ENCODE measurements at regions not wholly inside any gene's neighbourhood (a gene's known extent, or its start where the extent isn't known, plus 50 kb on each side); places are given as distances from the start of the nearest gene placed in this dataset.

GRCh38 chr12:24252602-24253001 is 303.1 kb upstream of the SOX5 start:
- Histone ChIP-seq H3K27ac (no peak overlapping the region), H3K4me1 (no peaks in the 10 kb centered on the region), H3K36me3 (no peaks in the 10 kb centered on the region), H3K27me3 (no peaks in the 10 kb centered on the region), H3K4me3 (no peak overlapping the region), H3K9me3 (no peaks in the 10 kb centered on the region)
- DNase-seq: no peak
- TF ChIP-seq, protein P1, sequence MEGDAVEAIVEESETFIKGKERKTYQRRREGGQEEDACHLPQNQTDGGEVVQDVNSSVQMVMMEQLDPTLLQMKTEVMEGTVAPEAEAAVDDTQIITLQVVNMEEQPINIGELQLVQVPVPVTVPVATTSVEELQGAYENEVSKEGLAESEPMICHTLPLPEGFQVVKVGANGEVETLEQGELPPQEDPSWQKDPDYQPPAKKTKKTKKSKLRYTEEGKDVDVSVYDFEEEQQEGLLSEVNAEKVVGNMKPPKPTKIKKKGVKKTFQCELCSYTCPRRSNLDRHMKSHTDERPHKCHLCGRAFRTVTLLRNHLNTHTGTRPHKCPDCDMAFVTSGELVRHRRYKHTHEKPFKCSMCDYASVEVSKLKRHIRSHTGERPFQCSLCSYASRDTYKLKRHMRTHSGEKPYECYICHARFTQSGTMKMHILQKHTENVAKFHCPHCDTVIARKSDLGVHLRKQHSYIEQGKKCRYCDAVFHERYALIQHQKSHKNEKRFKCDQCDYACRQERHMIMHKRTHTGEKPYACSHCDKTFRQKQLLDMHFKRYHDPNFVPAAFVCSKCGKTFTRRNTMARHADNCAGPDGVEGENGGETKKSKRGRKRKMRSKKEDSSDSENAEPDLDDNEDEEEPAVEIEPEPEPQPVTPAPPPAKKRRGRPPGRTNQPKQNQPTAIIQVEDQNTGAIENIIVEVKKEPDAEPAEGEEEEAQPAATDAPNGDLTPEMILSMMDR (IDR thresholded peaks at IDR 0.05): no peak
- no peak for FAIRE-seq
- intact Hi-C loops (cut with DNase I): no loop called here
- WGBS, 2 donors: 22 to 26% methylated on average over 4 of the region's 4 CpGs
- ATAC-seq: no peak

GRCh38 chr12:24246934-24247333 is 297.5 kb upstream of the SOX5 start:
- 58 to 67% methylated on average over 6 of the region's 6 CpGs for WGBS, 2 donors
- H3K27me3 ChIP-seq: no peaks in the 10 kb centered on the region
- TF ChIP-seq, protein P1 (IDR thresholded peaks at IDR 0.05): no peak
- no peaks in the 10 kb centered on the region for H3K36me3 ChIP-seq
- DNase-seq: no peak
- intact Hi-C loops (cut with DNase I): no loop called here
- no peaks in the 10 kb centered on the region for H3K4me1 ChIP-seq
- H3K27ac ChIP-seq: no peak overlapping the region
- no peaks in the 10 kb centered on the region for H3K9me3 ChIP-seq
- ATAC-seq: no peak
- FAIRE-seq: no peak
- H3K4me3 ChIP-seq: no peak overlapping the region

DNA sequence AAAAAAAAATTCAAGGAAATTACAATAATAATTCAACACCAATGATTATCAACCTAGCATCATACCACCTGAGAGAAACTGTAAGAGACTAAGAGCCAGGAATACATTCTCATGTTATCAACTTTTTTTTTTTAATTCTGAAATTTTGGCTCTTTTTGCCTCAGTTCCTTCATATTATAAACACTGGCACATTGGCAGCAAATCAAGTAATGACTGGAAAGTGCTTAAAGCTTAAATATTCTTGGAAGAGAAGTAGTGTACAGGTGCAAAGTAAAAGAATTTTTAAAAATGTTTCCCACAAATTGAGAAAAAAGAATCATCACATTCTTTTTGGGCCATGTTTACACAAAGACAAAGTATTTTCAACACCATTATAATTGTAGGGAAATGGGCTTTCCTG is 296.9 kb upstream of the SOX5 start:
- TF ChIP-seq, protein P1 (IDR thresholded peaks at IDR 0.05): no peak
- no peaks in the 10 kb centered on the region for H3K9me3 ChIP-seq
- no peaks in the 10 kb centered on the region for H3K36me3 ChIP-seq
- DNase-seq (no peak), FAIRE-seq (no peak), ATAC-seq (no peak)
- no peak overlapping the region for H3K27ac ChIP-seq
- no peaks in the 10 kb centered on the region for H3K4me1 ChIP-seq
- intact Hi-C loops (cut with DNase I): no loop called here
- no peaks in the 10 kb centered on the region for H3K27me3 ChIP-seq
- no peak overlapping the region for H3K4me3 ChIP-seq

GRCh38 chr12:24244801-24245200 is 295.3 kb upstream of the SOX5 start:
- ATAC-seq (no peak), DNase-seq (no peak), FAIRE-seq (no peak)
- H3K27ac ChIP-seq: no peak overlapping the region
- H3K27me3 ChIP-seq: no peaks in the 10 kb centered on the region
- no peaks in the 10 kb centered on the region for H3K36me3 ChIP-seq
- TF ChIP-seq, protein P1 (IDR thresholded peaks at IDR 0.05): no peak
- no peak overlapping the region for H3K4me3 ChIP-seq
- H3K4me1 ChIP-seq: no peaks in the 10 kb centered on the region
- intact Hi-C loops (cut with DNase I): no loop called here
- no peaks in the 10 kb centered on the region for H3K9me3 ChIP-seq
- WGBS, 2 donors: 70 to 79% methylated on average over 3 of the region's 3 CpGs

- Histone ChIP-seq H3K36me3 (no peaks in the 10 kb centered on the region), H3K4me3 (no peak overlapping the region), H3K27ac (no peak overlapping the region), H3K4me1 (no peaks in the 10 kb centered on the region), H3K9me3 (no peaks in the 10 kb centered on the region), H3K27me3 (no peaks in the 10 kb centered on the region)
- no peak for DNase-seq
- TF ChIP-seq, protein P1 (IDR thresholded peaks at IDR 0.05): no peak
- 79 to 95% methylated on average over 4 of the region's 4 CpGs for WGBS, 2 donors
- no peak for ATAC-seq
- no peak for FAIRE-seq
- intact Hi-C loops (cut with DNase I): no loop called here
These were observed 294.8 kb upstream of the SOX5 start for GRCh38 chr12:24244231-24244630.

All from pancreas (tissue), 10 donors.